HG03565 (cell line): ENCODE measurements at regions not wholly inside any gene's neighbourhood (a gene's known extent, or its start where the extent isn't known, plus 50 kb on each side); places are given as distances from the start of the nearest gene placed in this dataset.
"Not testable (repeated sequence)": the region's sequence is repeated elsewhere in the genome, so short reads cannot be mapped to it uniquely, and the experiment has no call there.

ENCODE experiments used
- ATAC-seq: cut with Tn5 transposase; IDR thresholded peaks from one replicate; pipeline ENCODE4 v1.9.1; 2021; ENCODE audit warnings: mild to moderate bottlenecking, moderate library complexity; ENCODE audit not compliant: unreplicated experiment

- ATAC-seq: no peak
These were observed 847.7 kb downstream of the NCAM2 start for GRCh38 chr21:21845901-21846300.

GRCh38 chr21:21851205-21851604 is 853.0 kb downstream of the NCAM2 start:
- no peak for ATAC-seq

GRCh38 chr21:21851657-21852056 is 853.4 kb downstream of the NCAM2 start:
- no peak for ATAC-seq

- no peak for ATAC-seq
These were observed 860.5 kb downstream of the NCAM2 start for GRCh38 chr21:21858502-21859334.

- ATAC-seq: no peak
These were observed 862.7 kb downstream of the NCAM2 start for GRCh38 chr21:21860888-21861287.

- ATAC-seq: no peak
These were observed 866.2 kb downstream of the NCAM2 start for GRCh38 chr21:21864321-21864840.

GRCh38 chr21:21897275-21897883 is 899.2 kb downstream of the NCAM2 start:
- ATAC-seq: no peak

GRCh38 chr21:21898801-21899200 is 900.6 kb downstream of the NCAM2 start:
- no peak for ATAC-seq

- not testable (repeated sequence) for ATAC-seq
These were observed 904.2 kb downstream of the NCAM2 start for GRCh38 chr21:21902416-21902815.

GRCh38 chr21:21907271-21907670 is 909.1 kb downstream of the NCAM2 start:
- no peak for ATAC-seq

- no peak for ATAC-seq
These were observed 917.6 kb downstream of the NCAM2 start for GRCh38 chr21:21915816-21916215.

GRCh38 chr21:21921410-21922232 is 923.4 kb downstream of the NCAM2 start:
- peak; percentile 49 for ATAC-seq

GRCh38 chr21:21929226-21929625 is 931.0 kb downstream of the NCAM2 start:
- ATAC-seq: no peak

GRCh38 chr21:21929789-21930188 is 931.6 kb downstream of the NCAM2 start:
- no peak for ATAC-seq

GRCh38 chr21:21952566-21952965 is 954.4 kb downstream of the NCAM2 start:
- no peak for ATAC-seq

GRCh38 chr21:21955204-21955603 is 957.0 kb downstream of the NCAM2 start:
- no peak for ATAC-seq

- ATAC-seq: no peak
These were observed 959.3 kb downstream of the NCAM2 start for GRCh38 chr21:21957490-21957889.

- no peak for ATAC-seq
These were observed 965.7 kb downstream of the NCAM2 start for GRCh38 chr21:21963911-21964310.

GRCh38 chr21:21968810-21969209 is 970.6 kb downstream of the NCAM2 start:
- no peak for ATAC-seq

GRCh38 chr21:21969211-21969610 is 971.0 kb downstream of the NCAM2 start:
- no peak for ATAC-seq

GRCh38 chr21:21971384-21971783 is 973.2 kb downstream of the NCAM2 start:
- ATAC-seq: no peak
